Esophagus squamous epithelium (tissue), 4 donors: ENCODE measurements at regions not wholly inside any gene's neighbourhood (a gene's known extent, or its start where the extent isn't known, plus 50 kb on each side); places are given as distances from the start of the nearest gene placed in this dataset.

Experiments used
- CTCF ChIP-seq, 6 experiments: fragments of 450-650 bp in 4 of 6; fragments of 200-600 bp in 2 of 6; sonication (generic) in 2 of 6; IDR thresholded peaks; one replicate each; pipeline ENCODE4 v1.5.1; 2016 to 2019; ENCODE audit warnings: antibody characterized with exemption in 6 of 6, mild to moderate bottlenecking in 4 of 6, moderate library complexity in 4 of 6
- POLR2A ChIP-seq, 4 donors: fragments of 450-650 bp; IDR thresholded peaks; one replicate each; pipeline ENCODE4 v1.6.1; 2017; ENCODE audit warnings: antibody characterized with exemption in 4 of 4, mild to moderate bottlenecking in 4 of 4, moderate library complexity in 3 of 4

- TF ChIP-seq CTCF (IDR thresholded peaks at IDR 0.05), result no peak
- TF ChIP-seq POLR2A (IDR thresholded peaks at IDR 0.05), result no peak
Measured at GRCh38 chr20:53828088-53828681, 234.5 kb upstream of the ZNF217 start.
